ENCODE measurements at regions not wholly inside any gene's neighbourhood (a gene's known extent, or its start where the extent isn't known, plus 50 kb on each side); places are given as distances from the start of the nearest gene placed in this dataset.

DNA sequence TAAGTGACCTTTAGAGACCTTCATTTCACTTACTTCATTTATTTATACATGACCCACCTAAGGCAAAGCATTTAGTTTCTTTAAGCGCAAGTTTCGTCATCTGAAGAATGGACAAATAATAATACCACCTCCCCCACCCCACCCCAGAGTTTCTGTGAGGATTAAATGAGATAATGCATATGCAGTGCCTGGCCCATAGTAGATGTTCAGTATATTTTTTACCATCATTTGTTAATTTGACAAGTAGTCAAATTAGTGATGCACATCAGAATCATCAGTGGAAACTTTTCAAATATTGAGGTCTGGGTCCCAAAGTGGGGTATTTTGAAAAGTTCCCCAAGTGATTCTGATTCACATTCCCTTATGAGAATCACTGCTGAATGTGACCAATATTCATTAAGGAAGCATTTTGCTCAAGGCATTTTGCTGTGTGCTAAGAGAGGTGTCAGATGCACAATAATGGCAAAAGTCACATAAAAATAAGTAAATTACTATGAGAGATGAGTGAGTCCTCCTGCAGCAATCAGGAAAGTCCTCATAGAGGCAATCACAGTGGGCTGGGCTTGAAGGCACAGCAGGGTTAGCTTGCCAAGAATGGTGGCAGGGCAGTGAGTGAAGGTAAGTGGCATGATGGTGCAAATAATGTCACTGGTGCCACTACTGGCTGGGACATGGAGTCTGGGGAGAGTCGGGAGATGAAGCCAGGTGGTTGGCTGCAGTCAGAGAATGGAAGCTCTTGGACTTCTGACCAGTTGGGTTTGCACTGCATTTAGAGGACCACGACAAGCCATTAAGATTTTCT lies 244.1 kb downstream of the PTEN start:
- no peak overlapping the region for H3K4me3 ChIP-seq (ENCODE audit: low read depth, low read length)
- DNase-seq (ENCODE audit: low read depth) = peak; percentile 20
- TF ChIP-seq MYC (IDR thresholded peaks at IDR 0.05; ENCODE audit: low read depth, low read length) (no peak), POLR2A (IDR thresholded peaks at IDR 0.05; ENCODE audit: extremely low read depth, insufficient read length) (no peak)
- TF ChIP-seq, protein P1, sequence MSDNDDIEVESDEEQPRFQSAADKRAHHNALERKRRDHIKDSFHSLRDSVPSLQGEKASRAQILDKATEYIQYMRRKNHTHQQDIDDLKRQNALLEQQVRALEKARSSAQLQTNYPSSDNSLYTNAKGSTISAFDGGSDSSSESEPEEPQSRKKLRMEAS (IDR thresholded peaks at IDR 0.05; ENCODE audit: low read depth, low read length) = no peak
- TF ChIP-seq, protein P2, sequence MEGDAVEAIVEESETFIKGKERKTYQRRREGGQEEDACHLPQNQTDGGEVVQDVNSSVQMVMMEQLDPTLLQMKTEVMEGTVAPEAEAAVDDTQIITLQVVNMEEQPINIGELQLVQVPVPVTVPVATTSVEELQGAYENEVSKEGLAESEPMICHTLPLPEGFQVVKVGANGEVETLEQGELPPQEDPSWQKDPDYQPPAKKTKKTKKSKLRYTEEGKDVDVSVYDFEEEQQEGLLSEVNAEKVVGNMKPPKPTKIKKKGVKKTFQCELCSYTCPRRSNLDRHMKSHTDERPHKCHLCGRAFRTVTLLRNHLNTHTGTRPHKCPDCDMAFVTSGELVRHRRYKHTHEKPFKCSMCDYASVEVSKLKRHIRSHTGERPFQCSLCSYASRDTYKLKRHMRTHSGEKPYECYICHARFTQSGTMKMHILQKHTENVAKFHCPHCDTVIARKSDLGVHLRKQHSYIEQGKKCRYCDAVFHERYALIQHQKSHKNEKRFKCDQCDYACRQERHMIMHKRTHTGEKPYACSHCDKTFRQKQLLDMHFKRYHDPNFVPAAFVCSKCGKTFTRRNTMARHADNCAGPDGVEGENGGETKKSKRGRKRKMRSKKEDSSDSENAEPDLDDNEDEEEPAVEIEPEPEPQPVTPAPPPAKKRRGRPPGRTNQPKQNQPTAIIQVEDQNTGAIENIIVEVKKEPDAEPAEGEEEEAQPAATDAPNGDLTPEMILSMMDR (IDR thresholded peaks at IDR 0.05; ENCODE audit: low read depth, low read length) = no peak

DNA sequence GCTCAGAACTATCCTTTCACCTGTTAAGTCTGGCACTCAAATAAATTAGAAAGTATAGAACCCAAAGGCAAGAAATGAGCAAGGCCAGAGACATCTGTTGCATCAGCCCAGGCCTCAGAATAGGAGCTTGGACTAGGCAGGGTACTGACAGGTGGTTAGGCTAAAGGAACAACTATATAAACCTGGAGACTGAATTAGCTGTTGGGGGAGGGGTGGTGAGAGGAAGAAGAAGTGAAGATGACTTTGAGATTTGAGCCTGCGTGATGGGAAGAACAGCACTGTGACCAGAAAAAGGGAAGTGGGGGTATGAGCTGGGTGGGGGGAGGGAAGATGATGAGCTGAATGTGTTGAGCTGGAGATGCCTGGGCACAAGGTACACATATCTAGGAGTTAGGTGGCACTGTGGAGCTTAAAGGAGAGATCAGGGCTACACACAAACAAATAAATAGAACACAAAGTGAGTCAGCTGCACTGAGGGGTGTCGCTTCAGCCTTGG lies 244.7 kb downstream of the PTEN start:
- DNase-seq (ENCODE audit: low read depth) = peak; percentile 97
- no peak overlapping the region for H3K4me3 ChIP-seq (ENCODE audit: low read depth, low read length)
- TF ChIP-seq MYC (IDR thresholded peaks at IDR 0.05; ENCODE audit: low read depth, low read length) = peak; percentile 67; the same call in 1 of the 2 replicates
- TF ChIP-seq POLR2A (IDR thresholded peaks at IDR 0.05; ENCODE audit: extremely low read depth, insufficient read length) = no peak
- TF ChIP-seq, protein P1 (IDR thresholded peaks at IDR 0.05; ENCODE audit: low read depth, low read length) = peak; percentile 67
- TF ChIP-seq, protein P2 (IDR thresholded peaks at IDR 0.05; ENCODE audit: low read depth, low read length) = peak; percentile 47

DNA sequence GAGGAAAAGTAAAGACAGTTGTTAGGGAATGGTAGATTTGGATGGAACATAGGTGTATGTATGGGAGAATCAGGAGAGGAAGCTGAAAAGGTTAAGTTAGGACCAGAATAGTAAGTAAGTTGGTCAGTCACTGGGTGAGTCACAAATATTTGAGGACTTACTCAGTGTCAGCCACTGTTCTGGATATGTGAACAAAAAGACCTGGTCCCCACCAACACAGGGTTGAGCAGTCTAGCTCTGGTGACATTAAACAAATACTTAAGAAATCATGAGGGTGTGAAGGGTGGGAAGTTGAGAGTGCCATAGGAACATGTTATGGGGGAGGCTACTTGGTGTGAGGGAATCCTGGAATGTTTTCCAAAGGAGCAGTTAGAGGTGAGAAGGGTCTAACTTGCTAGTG lies 246.9 kb downstream of the PTEN start:
- peak; percentile 27 for DNase-seq (ENCODE audit: low read depth)
- TF ChIP-seq, protein P2 (IDR thresholded peaks at IDR 0.05; ENCODE audit: low read depth, low read length) = no peak
- TF ChIP-seq, protein P1 (IDR thresholded peaks at IDR 0.05; ENCODE audit: low read depth, low read length) = no peak
- TF ChIP-seq MYC (IDR thresholded peaks at IDR 0.05; ENCODE audit: low read depth, low read length) (no peak), POLR2A (IDR thresholded peaks at IDR 0.05; ENCODE audit: extremely low read depth, insufficient read length) (no peak)
- H3K4me3 ChIP-seq (ENCODE audit: low read depth, low read length) = no peak overlapping the region

DNA sequence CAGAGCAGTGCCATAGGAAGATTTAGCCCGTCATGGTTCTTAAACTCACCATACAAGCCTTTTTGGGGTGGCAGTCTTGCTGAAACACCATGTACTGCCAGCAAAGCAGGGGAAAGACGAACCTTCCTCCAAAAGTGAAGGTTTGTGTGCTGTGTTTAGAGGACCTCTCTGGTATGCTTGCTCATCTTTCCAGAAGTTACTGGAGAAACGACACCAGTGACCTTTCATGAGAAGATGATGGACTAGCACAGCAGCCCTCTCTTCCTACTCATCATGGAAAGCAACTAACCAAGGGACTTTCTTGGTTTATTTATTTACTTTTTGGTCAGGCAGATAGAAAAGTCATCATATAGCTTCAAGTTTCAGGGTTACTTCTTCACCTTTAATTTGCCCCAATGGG lies 247.4 kb downstream of the PTEN start:
- no peak overlapping the region for H3K4me3 ChIP-seq (ENCODE audit: low read depth, low read length)
- TF ChIP-seq MYC (IDR thresholded peaks at IDR 0.05; ENCODE audit: low read depth, low read length) = no peak
- TF ChIP-seq, protein P2 (IDR thresholded peaks at IDR 0.05; ENCODE audit: low read depth, low read length) = no peak
- TF ChIP-seq, protein P1 (IDR thresholded peaks at IDR 0.05; ENCODE audit: low read depth, low read length) = no peak
- no peak for TF ChIP-seq POLR2A (IDR thresholded peaks at IDR 0.05; ENCODE audit: extremely low read depth, insufficient read length)
- DNase-seq (ENCODE audit: low read depth) = no peak

DNA sequence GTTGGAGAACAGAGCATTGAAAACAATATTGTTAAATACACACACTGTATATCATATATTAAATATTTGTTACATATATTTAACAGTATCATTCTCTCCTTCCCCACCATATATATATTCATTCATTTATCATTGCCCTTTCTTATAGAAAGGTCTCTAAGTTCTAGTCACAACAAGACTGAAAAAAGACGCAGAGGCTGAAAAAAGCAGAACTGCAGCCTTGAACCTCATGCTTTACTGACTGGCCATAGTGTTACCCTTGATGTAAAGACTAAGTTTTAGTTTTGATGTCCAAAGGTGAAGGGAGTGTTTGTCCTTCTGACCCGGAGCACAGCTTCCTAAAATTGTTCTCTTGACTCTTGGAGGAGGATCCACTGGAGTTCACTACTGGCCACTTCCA lies 247.9 kb downstream of the PTEN start:
- H3K4me3 ChIP-seq (ENCODE audit: low read depth, low read length) = no peak overlapping the region
- DNase-seq (ENCODE audit: low read depth) = peak; percentile 24
- TF ChIP-seq, protein P1 (IDR thresholded peaks at IDR 0.05; ENCODE audit: low read depth, low read length) = no peak
- TF ChIP-seq MYC (IDR thresholded peaks at IDR 0.05; ENCODE audit: low read depth, low read length) = no peak
- TF ChIP-seq POLR2A (IDR thresholded peaks at IDR 0.05; ENCODE audit: extremely low read depth, insufficient read length) = no peak
- TF ChIP-seq, protein P2 (IDR thresholded peaks at IDR 0.05; ENCODE audit: low read depth, low read length) = no peak

Data from NB4 (cell line).